AG04450 (cell line): ENCODE measurements at regions not wholly inside any gene's neighbourhood (a gene's known extent, or its start where the extent isn't known, plus 50 kb on each side); places are given as distances from the start of the nearest gene placed in this dataset.

Experiments used
- CTCF ChIA-PET: fragments of 300-600, 350-600 bp; formaldehyde crosslinking; extraction: SDS; loops from one replicate; lab custom pipeline; 2022; ENCODE audit warnings: antibody characterized with exemption, inconsistent platforms; lab: Charles Lee
- POLR2A ChIA-PET: fragments of 350-600 bp; formaldehyde crosslinking; extraction: SDS; loops from one replicate; lab custom pipeline; 2021; ENCODE audit warnings: antibody characterized with exemption, inconsistent platforms; lab: Yijun Ruan, JAX
- DNase-seq: peaks from one replicate; pipeline ENCODE4 v3.0.0-alpha.2; 2011; ENCODE audit warnings: low read depth, low spot score
- H3K27ac ChIP-seq: one replicate; pipeline ENCODE4 v1.5.1; 2012; ENCODE audit warnings: low read depth, low read length, control low read depth
- H3K27me3 ChIP-seq: one replicate; pipeline ENCODE4 v1.6.0; 2012; ENCODE audit warnings: low read length; ENCODE audit not compliant: control insufficient read depth, insufficient read depth
- H3K4me3 ChIP-seq: 2 replicates; pipeline ENCODE4 v1.5.1; 2011; ENCODE audit warnings: mild to moderate bottlenecking, low read depth, low read length, control low read depth
- H3K9me3 ChIP-seq: 2 replicates; pipeline ENCODE4 v1.5.1; 2012; ENCODE audit warnings: low read length; ENCODE audit not compliant: control insufficient read depth, insufficient read depth
- TF ChIP-seq, protein P1 (sequence below): IDR thresholded peaks from 2 replicates; pipeline ENCODE4 v1.5.1; 2011; ENCODE audit warnings: low read depth, low read length, control low read depth, inconsistent platforms

DNA sequence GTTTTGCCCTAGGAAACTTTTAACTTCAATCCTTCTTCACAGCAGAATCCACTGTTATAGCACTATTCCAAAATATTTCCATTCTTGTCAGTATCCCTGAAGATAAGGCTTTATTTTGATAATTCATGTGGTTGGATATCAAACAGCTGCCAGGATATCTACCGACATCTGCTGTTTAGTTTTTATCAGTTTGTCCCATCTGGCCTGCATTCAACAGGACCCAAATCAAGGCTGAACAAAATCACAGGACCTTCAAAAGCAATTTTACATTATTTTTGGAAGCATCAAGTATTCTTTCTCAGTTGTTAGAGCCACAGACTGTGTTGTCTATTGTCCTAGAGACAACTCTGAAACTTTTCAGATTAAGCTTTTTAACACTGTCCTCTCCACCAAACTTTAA lies 429.0 kb upstream of the PIK3C3 start:
- CTCF ChIA-PET = no interaction called here
- no peak overlapping the region for H3K4me3 ChIP-seq
- no peaks in the 10 kb centered on the region for H3K9me3 ChIP-seq
- TF ChIP-seq, protein P1, sequence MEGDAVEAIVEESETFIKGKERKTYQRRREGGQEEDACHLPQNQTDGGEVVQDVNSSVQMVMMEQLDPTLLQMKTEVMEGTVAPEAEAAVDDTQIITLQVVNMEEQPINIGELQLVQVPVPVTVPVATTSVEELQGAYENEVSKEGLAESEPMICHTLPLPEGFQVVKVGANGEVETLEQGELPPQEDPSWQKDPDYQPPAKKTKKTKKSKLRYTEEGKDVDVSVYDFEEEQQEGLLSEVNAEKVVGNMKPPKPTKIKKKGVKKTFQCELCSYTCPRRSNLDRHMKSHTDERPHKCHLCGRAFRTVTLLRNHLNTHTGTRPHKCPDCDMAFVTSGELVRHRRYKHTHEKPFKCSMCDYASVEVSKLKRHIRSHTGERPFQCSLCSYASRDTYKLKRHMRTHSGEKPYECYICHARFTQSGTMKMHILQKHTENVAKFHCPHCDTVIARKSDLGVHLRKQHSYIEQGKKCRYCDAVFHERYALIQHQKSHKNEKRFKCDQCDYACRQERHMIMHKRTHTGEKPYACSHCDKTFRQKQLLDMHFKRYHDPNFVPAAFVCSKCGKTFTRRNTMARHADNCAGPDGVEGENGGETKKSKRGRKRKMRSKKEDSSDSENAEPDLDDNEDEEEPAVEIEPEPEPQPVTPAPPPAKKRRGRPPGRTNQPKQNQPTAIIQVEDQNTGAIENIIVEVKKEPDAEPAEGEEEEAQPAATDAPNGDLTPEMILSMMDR = no peak
- POLR2A ChIA-PET = no interaction called here
- H3K27ac ChIP-seq = no peak overlapping the region
- H3K27me3 ChIP-seq = no peaks in the 10 kb centered on the region
- no peak for DNase-seq

GRCh38 chr18:41524674-41525470 lies 430.2 kb upstream of the PIK3C3 start:
- Histone ChIP-seq H3K27me3 (no peaks in the 10 kb centered on the region), H3K27ac (no peak overlapping the region), H3K9me3 (no peaks in the 10 kb centered on the region), H3K4me3 (no peak overlapping the region)
- TF ChIP-seq, protein P1 = no peak
- ChIA-PET POLR2A (no interaction called here), CTCF (no interaction called here)
- DNase-seq = no peak

GRCh38 chr18:41517142-41517541 lies 437.9 kb upstream of the PIK3C3 start:
- POLR2A ChIA-PET = no interaction called here
- H3K4me3 ChIP-seq = no peak overlapping the region
- H3K27ac ChIP-seq = no peak overlapping the region
- H3K9me3 ChIP-seq = no peaks in the 10 kb centered on the region
- CTCF ChIA-PET = interaction anchor here (0.6 kb wide), 1 partner anchor 1358 kb away, joined by 4 read pairs; no protein-coding TSS in a partner anchor
- no peaks in the 10 kb centered on the region for H3K27me3 ChIP-seq
- DNase-seq = no peak
- TF ChIP-seq, protein P1 = no peak

- H3K27me3 ChIP-seq = no peaks in the 10 kb centered on the region
- DNase-seq = no peak
- TF ChIP-seq, protein P1 = no peak
- CTCF ChIA-PET = no interaction called here
- no peak overlapping the region for H3K27ac ChIP-seq
- no peaks in the 10 kb centered on the region for H3K9me3 ChIP-seq
- POLR2A ChIA-PET = no interaction called here
- H3K4me3 ChIP-seq = no peak overlapping the region
Measured at GRCh38 chr18:41513438-41513837, 441.6 kb upstream of the PIK3C3 start.

GRCh38 chr18:41504316-41504715 lies 450.7 kb upstream of the PIK3C3 start:
- DNase-seq = no peak
- no peak overlapping the region for H3K4me3 ChIP-seq

More at GRCh38 chr18:41504316-41504715, 450.7 kb upstream of the PIK3C3 start:
- CTCF ChIA-PET = no interaction called here
- POLR2A ChIA-PET = no interaction called here
- no peaks in the 10 kb centered on the region for H3K9me3 ChIP-seq
- TF ChIP-seq, protein P1 = no peak
- H3K27me3 ChIP-seq = no peaks in the 10 kb centered on the region
- H3K27ac ChIP-seq = no peak overlapping the region
